Caco-2 (cell line): ENCODE measurements at regions not wholly inside any gene's neighbourhood (a gene's known extent, or its start where the extent isn't known, plus 50 kb on each side); places are given as distances from the start of the nearest gene placed in this dataset.

Experiments
- BruUV-seq: library from RNA; stranded (reverse); fragments of 400-500 nt; replicated peaks from 2 replicates; lab custom pipeline; 2021; lab: Mats Ljungman, UMichigan
- CTCF ChIA-PET: fragments of 300-600 bp; sonication (Branson Sonifier 250); formaldehyde crosslinking; loops from one replicate; lab custom pipeline; 2022; ENCODE audit warnings: antibody characterized with exemption; lab: Charles Lee
- POLR2A ChIA-PET: fragments of 300-600 bp; sonication (Branson Sonifier 250); formaldehyde crosslinking; loops from one replicate; lab custom pipeline; 2022; ENCODE audit warnings: antibody characterized with exemption; lab: Charles Lee
- DNase-seq, 2 experiments: peaks; one replicate each; pipeline versions ENCODE4 v3.0.0 to v3.0.0-alpha.2; 2020 to 2022
- H3K27me3 ChIP-seq: replicated peaks from 2 replicates; pipeline ENCODE4 v1.6.0; 2011; ENCODE audit warnings: low read length; ENCODE audit not compliant: control insufficient read depth, insufficient read depth
- H3K36me3 ChIP-seq: 2 replicates; pipeline ENCODE4 v1.5.1; 2011; ENCODE audit warnings: low read length; ENCODE audit not compliant: control insufficient read depth, insufficient read depth
- H3K4me1 ChIP-seq: fragments of 250-450 bp; sonication (Bioruptor Pico); 2 replicates; pipeline ENCODE4 v1.5.1; 2020; ENCODE audit warnings: mild to moderate bottlenecking
- H3K4me3 ChIP-seq: 2 replicates; pipeline ENCODE4 v1.5.1; 2011; ENCODE audit warnings: low read depth, mild to moderate bottlenecking, control low read depth, low read length
- H3K9me3 ChIP-seq: fragments of 250-450 bp; sonication (Bioruptor Pico); 2 replicates; pipeline ENCODE4 v1.5.1; 2020; ENCODE audit warnings: mild to moderate bottlenecking, moderate library complexity
- H3K27ac Mint-ChIP-seq: one replicate; pipeline ENCODE4 v1.8.0; 2022; ENCODE audit warnings: mixed read lengths; ENCODE audit not compliant: unreplicated experiment
- H3K27me3 Mint-ChIP-seq: one replicate; pipeline ENCODE4 v1.8.0; 2022; ENCODE audit warnings: mixed read lengths; ENCODE audit not compliant: insufficient read depth, unreplicated experiment
- H3K36me3 Mint-ChIP-seq: one replicate; pipeline ENCODE4 v1.8.0; 2022; ENCODE audit warnings: mild to moderate bottlenecking, mixed read lengths; ENCODE audit not compliant: insufficient read depth, unreplicated experiment
- H3K4me1 Mint-ChIP-seq: one replicate; pipeline ENCODE4 v1.8.0; 2022; ENCODE audit warnings: low read depth, mixed read lengths; ENCODE audit not compliant: unreplicated experiment
- H3K4me3 Mint-ChIP-seq: one replicate; pipeline ENCODE4 v1.8.0; 2022; ENCODE audit warnings: mild to moderate bottlenecking, moderate library complexity, mixed read lengths; ENCODE audit not compliant: unreplicated experiment
- H3K9me3 Mint-ChIP-seq: one replicate; pipeline ENCODE4 v1.8.0; 2022; ENCODE audit warnings: mixed read lengths; ENCODE audit not compliant: unreplicated experiment
- intact Hi-C: fragments of 100-400 bp; cut with micrococcal nuclease; formaldehyde crosslinking; loops from one replicate; pipeline ENCODE4 v1.10.0; 2022; ENCODE audit not compliant: unreplicated experiment
- TF ChIP-seq, protein P1 (sequence below), 2 experiments: fragments of 200-600 bp in 1 of 2; IDR thresholded peaks; 1 replicate in 1 of 2; 2 replicates in 1 of 2; pipeline versions ENCODE4 v1.5.1 to v1.8.0; 2011 to 2022; ENCODE audit warnings: antibody characterized with exemption in 1 of 2, control low read depth in 1 of 2, inconsistent platforms in 1 of 2, low read depth in 1 of 2, low read length in 1 of 2, mild to moderate bottlenecking in 1 of 2, moderate library complexity in 1 of 2; ENCODE audit not compliant: insufficient read depth in 1 of 2, severe bottlenecking in 1 of 2, unreplicated experiment in 1 of 2

DNA sequence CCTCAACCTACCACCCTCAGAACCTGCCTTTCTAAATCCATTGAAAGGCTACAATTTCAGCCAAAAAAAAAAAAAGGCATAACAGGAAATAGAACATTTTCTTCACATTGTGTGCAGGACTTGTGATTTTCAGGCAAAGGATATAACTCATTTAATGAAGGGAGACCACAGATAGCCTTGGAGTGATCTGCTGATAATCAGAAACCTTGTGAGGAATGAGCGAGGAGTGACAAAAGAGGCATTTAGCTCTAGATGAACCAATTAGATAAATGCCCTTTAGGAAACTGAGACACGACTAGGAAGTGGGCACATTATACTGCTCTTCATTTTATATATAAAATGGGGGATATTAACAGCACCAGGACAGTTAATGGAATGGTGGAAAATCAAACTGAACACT is 216.5 kb upstream of the GRIA4 start:
- DNase-seq, result no peak
- Histone ChIP-seq H3K27me3 (no peaks in the 10 kb centered on the region), H3K4me3 (no peak overlapping the region), H3K4me1 (no peaks in the 10 kb centered on the region), H3K36me3 (no peaks in the 10 kb centered on the region), H3K9me3 (no peaks in the 10 kb centered on the region)
- intact Hi-C loops, result no loop called here
- BruUV-seq, result no TSS peak
- TF ChIP-seq, protein P1, sequence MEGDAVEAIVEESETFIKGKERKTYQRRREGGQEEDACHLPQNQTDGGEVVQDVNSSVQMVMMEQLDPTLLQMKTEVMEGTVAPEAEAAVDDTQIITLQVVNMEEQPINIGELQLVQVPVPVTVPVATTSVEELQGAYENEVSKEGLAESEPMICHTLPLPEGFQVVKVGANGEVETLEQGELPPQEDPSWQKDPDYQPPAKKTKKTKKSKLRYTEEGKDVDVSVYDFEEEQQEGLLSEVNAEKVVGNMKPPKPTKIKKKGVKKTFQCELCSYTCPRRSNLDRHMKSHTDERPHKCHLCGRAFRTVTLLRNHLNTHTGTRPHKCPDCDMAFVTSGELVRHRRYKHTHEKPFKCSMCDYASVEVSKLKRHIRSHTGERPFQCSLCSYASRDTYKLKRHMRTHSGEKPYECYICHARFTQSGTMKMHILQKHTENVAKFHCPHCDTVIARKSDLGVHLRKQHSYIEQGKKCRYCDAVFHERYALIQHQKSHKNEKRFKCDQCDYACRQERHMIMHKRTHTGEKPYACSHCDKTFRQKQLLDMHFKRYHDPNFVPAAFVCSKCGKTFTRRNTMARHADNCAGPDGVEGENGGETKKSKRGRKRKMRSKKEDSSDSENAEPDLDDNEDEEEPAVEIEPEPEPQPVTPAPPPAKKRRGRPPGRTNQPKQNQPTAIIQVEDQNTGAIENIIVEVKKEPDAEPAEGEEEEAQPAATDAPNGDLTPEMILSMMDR (IDR thresholded peaks at IDR 0.05; ENCODE audit: insufficient read depth in 1 of 2, low read depth in 1 of 2, low read length in 1 of 2, severe bottlenecking in 1 of 2, unreplicated experiment in 1 of 2), result no peak
- H3K27ac Mint-ChIP-seq, result no peak overlapping the region
- H3K36me3 Mint-ChIP-seq, result no peaks in the 10 kb centered on the region
- no peaks in the 10 kb centered on the region for H3K9me3 Mint-ChIP-seq
- CTCF ChIA-PET, result no interaction called here
- no peak overlapping the region for H3K4me3 Mint-ChIP-seq
- no peaks in the 10 kb centered on the region for H3K27me3 Mint-ChIP-seq
- POLR2A ChIA-PET, result no interaction called here
- H3K4me1 Mint-ChIP-seq, result no peaks in the 10 kb centered on the region

DNA sequence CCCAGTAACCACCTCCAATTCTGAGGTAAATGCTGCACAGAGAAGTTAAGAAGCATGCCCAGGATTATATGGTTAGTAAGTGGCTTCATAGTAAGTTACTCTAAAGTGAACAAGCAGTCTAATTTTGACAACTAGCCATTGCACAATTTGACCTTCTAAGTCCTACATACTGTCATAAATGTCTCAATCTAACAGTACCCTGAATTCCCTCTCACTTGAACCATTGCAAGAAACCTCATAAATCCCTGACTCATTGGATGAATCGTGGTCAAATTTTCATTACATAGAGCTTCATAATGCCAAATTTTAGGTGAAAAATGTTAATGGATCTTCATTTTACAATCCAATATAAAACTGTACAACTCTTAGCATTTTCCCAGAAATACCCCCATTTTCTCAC is 217.3 kb upstream of the GRIA4 start:
- no peak overlapping the region for H3K4me3 ChIP-seq
- Mint-ChIP-seq H3K4me1 (no peaks in the 10 kb centered on the region), H3K27me3 (no peaks in the 10 kb centered on the region), H3K4me3 (no peak overlapping the region), H3K27ac (no peak overlapping the region), H3K9me3 (no peaks in the 10 kb centered on the region), H3K36me3 (no peaks in the 10 kb centered on the region)
- DNase-seq, result no peak
- no TSS peak for BruUV-seq
- ChIA-PET CTCF (no interaction called here), POLR2A (no interaction called here)
- H3K9me3 ChIP-seq, result no peaks in the 10 kb centered on the region
- H3K36me3 ChIP-seq, result no peaks in the 10 kb centered on the region
- TF ChIP-seq, protein P1 (IDR thresholded peaks at IDR 0.05; ENCODE audit: insufficient read depth in 1 of 2, low read depth in 1 of 2, low read length in 1 of 2, severe bottlenecking in 1 of 2, unreplicated experiment in 1 of 2), result no peak
- H3K4me1 ChIP-seq, result no peaks in the 10 kb centered on the region
- no peaks in the 10 kb centered on the region for H3K27me3 ChIP-seq
- intact Hi-C loops, result no loop called here

DNA sequence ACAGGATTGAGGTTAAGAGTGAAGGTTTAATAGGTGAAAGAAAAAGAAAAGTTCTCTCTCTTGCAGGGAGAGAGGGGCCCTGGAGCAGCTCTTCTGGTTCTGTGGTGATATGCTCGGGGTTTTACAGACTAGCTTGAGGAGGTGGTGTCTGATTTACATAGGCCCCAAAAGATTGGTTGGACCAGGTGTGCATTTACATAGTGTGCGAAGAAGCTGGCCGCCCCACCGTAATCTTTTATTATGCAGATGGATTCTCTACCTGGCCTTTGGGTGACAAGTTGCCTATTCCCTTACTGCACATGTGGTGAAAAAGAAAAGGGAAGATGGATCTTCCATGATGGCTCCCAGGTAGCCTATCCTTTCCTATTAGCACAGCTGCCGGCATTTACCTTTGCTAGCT is 219.9 kb upstream of the GRIA4 start:
- Mint-ChIP-seq H3K27ac (no peak overlapping the region), H3K36me3 (no peaks in the 10 kb centered on the region), H3K27me3 (no peaks in the 10 kb centered on the region), H3K9me3 (no peaks in the 10 kb centered on the region), H3K4me3 (no peak overlapping the region), H3K4me1 (no peaks in the 10 kb centered on the region)
- intact Hi-C loops, result no loop called here
- Histone ChIP-seq H3K4me1 (no peaks in the 10 kb centered on the region), H3K27me3 (no peaks in the 10 kb centered on the region), H3K36me3 (no peaks in the 10 kb centered on the region), H3K9me3 (no peaks in the 10 kb centered on the region), H3K4me3 (no peak overlapping the region)
- DNase-seq, result no peak
- POLR2A ChIA-PET, result no interaction called here
- CTCF ChIA-PET, result no interaction called here
- BruUV-seq, result no TSS peak
- TF ChIP-seq, protein P1 (IDR thresholded peaks at IDR 0.05; ENCODE audit: insufficient read depth in 1 of 2, low read depth in 1 of 2, low read length in 1 of 2, severe bottlenecking in 1 of 2, unreplicated experiment in 1 of 2), result no peak
